HepG2 (cell line): ENCODE measurements at regions not wholly inside any gene's neighbourhood (a gene's known extent, or its start where the extent isn't known, plus 50 kb on each side); places are given as distances from the start of the nearest gene placed in this dataset.

ENCODE experiments used
- ATAC-seq: fragments of 200-7000 bp; cut with Tn5 transposase; 3 replicates; pipeline ENCODE4 v1.9.1; 2020; ENCODE audit warnings: mild to moderate bottlenecking, moderate library complexity
- BruUV-seq: library from RNA; stranded (reverse); fragments of 400-500 nt; replicated peaks from 2 replicates; lab custom pipeline; 2021; lab: Mats Ljungman, UMichigan
- CTCF ChIA-PET: fragments of 300-600 bp; formaldehyde crosslinking; extraction: SDS; loops from one replicate; lab custom pipeline; 2021; ENCODE audit warnings: low total read pairs, inconsistent platforms, low intra/inter-chr PET ratio; lab: Yijun Ruan, JAX
- POLR2A ChIA-PET: fragments of 350-600 bp; sonication (Branson Sonifier 250); formaldehyde crosslinking; loops from one replicate; lab custom pipeline; 2020; ENCODE audit warnings: antibody characterized with exemption, inconsistent platforms; lab: Yijun Ruan, JAX
- DNase-seq: peaks from one replicate; pipeline ENCODE4 v3.0.0-alpha.2; 2015; ENCODE audit warnings: low spot score
- FAIRE-seq: peaks from 3 replicates; lab custom pipeline; 2011; peaks lifted over from hg19 to GRCh38; lab: Jason Lieb, UNC
- H2AFZ ChIP-seq: one replicate; pipeline ENCODE4 v1.6.1; 2011; ENCODE audit warnings: low read length, inconsistent platforms
- H3K27ac ChIP-seq: fragments of 300-600 bp; 3 replicates; pipeline ENCODE4 v1.8.0; 2011; ENCODE audit warnings: mixed run types, mild to moderate bottlenecking, mixed read lengths, low read length, inconsistent platforms; ENCODE audit not compliant: insufficient read depth; ENCODE audit errors: extremely low read length
- H3K27me3 ChIP-seq, 2 experiments: fragments of 200-600 bp in 1 of 2; 2 replicates in 1 of 2; 3 replicates in 1 of 2; pipeline versions ENCODE4 v1.6.0 to v1.8.0; 2011; ENCODE audit warnings: low read length in 2 of 2, mild to moderate bottlenecking in 2 of 2, moderate library complexity in 2 of 2, inconsistent platforms in 1 of 2; ENCODE audit not compliant: insufficient read depth in 2 of 2, control insufficient read depth in 1 of 2
- H3K36me3 ChIP-seq, 2 experiments: fragments of 200-600 bp in 1 of 2; replicated peaks in 1 of 2; 2 replicates in 1 of 2; 3 replicates in 1 of 2; pipeline versions ENCODE4 v1.5.1 to v1.8.0; 2011; ENCODE audit warnings: low read length in 2 of 2, inconsistent platforms in 1 of 2; ENCODE audit not compliant: insufficient read depth in 2 of 2, control insufficient read depth in 1 of 2
- H3K4me1 ChIP-seq: 2 replicates; pipeline ENCODE4 v1.5.1; 2012; ENCODE audit warnings: low read length, inconsistent platforms; ENCODE audit not compliant: insufficient read depth
- H3K4me2 ChIP-seq: 2 replicates; pipeline ENCODE4 v1.6.0; 2011; ENCODE audit warnings: low read depth, low read length, inconsistent platforms
- H3K4me3 ChIP-seq, 3 experiments: fragments of 200-600 bp in 1 of 3; sonication (generic), shearing (Covaris generic) in 1 of 3; replicated peaks in 1 of 3; 2 replicates each; pipeline ENCODE4 v1.5.1; 2011 to 2016; ENCODE audit warnings: low read length in 3 of 3, inconsistent platforms in 2 of 3, low read depth in 2 of 3, mild to moderate bottlenecking in 2 of 3, control low read depth in 1 of 3, mixed read lengths in 1 of 3; ENCODE audit not compliant: insufficient read depth in 1 of 3
- H3K79me2 ChIP-seq: one replicate; pipeline ENCODE4 v1.6.1; 2011; ENCODE audit warnings: low read length, inconsistent platforms; ENCODE audit not compliant: insufficient read depth
- H3K9ac ChIP-seq: 2 replicates; pipeline ENCODE4 v1.6.0; 2011; ENCODE audit warnings: mild to moderate bottlenecking, low read depth, low read length, inconsistent platforms; ENCODE audit not compliant: insufficient read depth
- H3K9me3 ChIP-seq: 2 replicates; pipeline ENCODE4 v1.5.1; 2012; ENCODE audit warnings: mild to moderate bottlenecking, low read length
- H4K20me1 ChIP-seq: 2 replicates; pipeline ENCODE4 v1.6.0; 2011; ENCODE audit warnings: inconsistent platforms, mild to moderate bottlenecking, low read length, moderate library complexity; ENCODE audit not compliant: insufficient read depth
- ARID2 ChIP-seq: sonication (generic); formaldehyde crosslinking; IDR thresholded peaks from 2 replicates; pipeline ENCODE4 v1.8.1; 2022; ENCODE audit warnings: mild to moderate bottlenecking, missing genetic modification reagents, borderline replicate concordance
- CBFB ChIP-seq: sonication (generic); formaldehyde crosslinking; IDR thresholded peaks from 2 replicates; pipeline ENCODE4 v1.4.0; 2020; ENCODE audit warnings: missing genetic modification reagents
- CERS6 ChIP-seq: sonication (generic); formaldehyde crosslinking; IDR thresholded peaks from 2 replicates; pipeline ENCODE4 v1.5.0; 2020; ENCODE audit warnings: missing genetic modification reagents
- FOXO1 ChIP-seq: sonication (generic); formaldehyde crosslinking; IDR thresholded peaks from 2 replicates; pipeline ENCODE4 v1.4.0; 2020; ENCODE audit warnings: missing genetic modification reagents
- KDM5A ChIP-seq: fragments of 200-600 bp; sonication (generic); IDR thresholded peaks from 2 replicates; pipeline ENCODE4 v1.7.0; 2018; ENCODE audit warnings: antibody characterized with exemption, mild to moderate bottlenecking, low read length, borderline replicate concordance
- MATR3 ChIP-seq: sonication (generic); formaldehyde crosslinking; IDR thresholded peaks from 2 replicates; pipeline ENCODE4 v1.4.0; 2020; ENCODE audit warnings: missing genetic modification reagents
- MTF2 ChIP-seq: sonication (generic); formaldehyde crosslinking; IDR thresholded peaks from 2 replicates; pipeline ENCODE4 v1.5.0; 2020; ENCODE audit warnings: missing genetic modification reagents, borderline replicate concordance
- NFATC3 ChIP-seq: sonication (generic); formaldehyde crosslinking; IDR thresholded peaks from 2 replicates; pipeline ENCODE4 v1.5.1; 2020; ENCODE audit warnings: mild to moderate bottlenecking, missing genetic modification reagents
- TGIF2 ChIP-seq: IDR thresholded peaks from 2 replicates; pipeline ENCODE4 v1.6.1; 2016; ENCODE audit warnings: control low read depth, missing compliant biosample characterization
- U2AF2 ChIP-seq: fragments of 200-400 bp; formaldehyde crosslinking; IDR thresholded peaks from 2 replicates; pipeline ENCODE4 v1.6.1; 2017; ENCODE audit warnings: low read depth, mild to moderate bottlenecking, low read length
- ZBED4 ChIP-seq: sonication (generic); formaldehyde crosslinking; IDR thresholded peaks from 2 replicates; pipeline ENCODE4 v1.4.0; 2020; ENCODE audit warnings: missing genetic modification reagents, borderline replicate concordance
- ZEB1 ChIP-seq: IDR thresholded peaks from 2 replicates; pipeline ENCODE4 v1.6.1; 2012; ENCODE audit warnings: mild to moderate bottlenecking, low read depth, inconsistent platforms; ENCODE audit not compliant: insufficient replicate concordance
- ZNF142 ChIP-seq: sonication (generic); formaldehyde crosslinking; IDR thresholded peaks from 2 replicates; pipeline ENCODE4 v1.4.0; 2020; ENCODE audit warnings: missing genetic modification reagents
- ZNF337 ChIP-seq: sonication (generic); formaldehyde crosslinking; IDR thresholded peaks from 2 replicates; pipeline ENCODE4 v1.5.1; 2020; ENCODE audit warnings: missing genetic modification reagents, low read depth, mild to moderate bottlenecking, borderline replicate concordance
- ZZZ3 ChIP-seq: sonication (generic); formaldehyde crosslinking; IDR thresholded peaks from 2 replicates; pipeline ENCODE4 v1.4.0; 2020; ENCODE audit warnings: missing genetic modification reagents, mild to moderate bottlenecking, borderline replicate concordance
- WGBS: methylation state at CpG from one replicate; pipeline ENCODE4 v1.1.6; 2017; ENCODE audit warnings: low lambda C conversion rate; 5-methylcytosine and 5-hydroxymethylcytosine counted together
- in situ Hi-C: cut with HindIII; loops from 2 replicates; pipeline ENCODE4 v1.10.0; 2017; ENCODE audit warnings: low pct_unique_long_range_greater_than_20kb; ENCODE audit not compliant: extremely low pct_ligation_motif_present
- intact Hi-C: fragments of 100-400 bp; cut with micrococcal nuclease; formaldehyde crosslinking; loops from one replicate; pipeline ENCODE4 v1.10.0; 2022; ENCODE audit not compliant: unreplicated experiment

DNA sequence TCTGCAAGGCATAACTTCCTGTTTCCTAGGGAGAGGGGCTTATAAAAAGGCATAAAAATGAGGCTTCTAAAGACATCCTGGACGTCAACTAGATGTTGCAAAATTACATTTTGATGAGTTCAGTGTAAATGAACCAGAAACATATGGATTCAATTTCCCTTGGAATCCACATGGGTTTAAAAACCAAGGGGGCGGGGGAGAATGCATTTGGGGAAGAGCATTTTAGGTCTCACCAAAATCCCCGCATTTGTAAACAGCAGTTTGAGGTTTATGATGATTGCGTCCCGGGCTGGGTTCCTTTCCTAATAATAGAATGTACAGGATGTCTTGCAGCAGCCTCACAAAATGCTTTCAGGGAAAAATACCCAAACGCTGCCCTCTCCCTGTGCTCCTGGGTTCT lies 407.8 kb downstream of the ZNF536 start:
- Histone ChIP-seq H3K4me1 (no peaks in the 10 kb centered on the region), H4K20me1 (no peaks in the 10 kb centered on the region), H3K4me3 (no peak overlapping the region), H3K9me3 (peaks cover 29% of the 10 kb centered on the region), H3K36me3 (no peaks in the 10 kb centered on the region), H3K9ac (no peak overlapping the region), H3K4me2 (no peak overlapping the region), H3K79me2 (no peaks in the 10 kb centered on the region), H2AFZ (no peak overlapping the region), H3K27me3 (no peaks in the 10 kb centered on the region), H3K27ac (no peak overlapping the region)
- FAIRE-seq, result no peak
- in situ Hi-C loops (no loop called here), intact Hi-C loops (loop anchor here (10.0 kb wide), 1 partner anchor 1445 kb away; no protein-coding TSS in a partner anchor)
- TF ChIP-seq ZZZ3, result no peak
- TF ChIP-seq ZNF337 (CRISPR knock-in tag), result no peak
- no peak for TF ChIP-seq ARID2
- TF ChIP-seq FOXO1 (CRISPR knock-in tag), result no peak
- no peak for TF ChIP-seq CBFB (CRISPR knock-in tag)
- no peak for TF ChIP-seq MATR3 (CRISPR knock-in tag)
- TF ChIP-seq CERS6 (CRISPR knock-in tag), result no peak
- TF ChIP-seq ZEB1, result no peak
- TF ChIP-seq TGIF2 (CRISPR knock-in tag), result no peak
- TF ChIP-seq ZNF142 (CRISPR knock-in tag), result no peak
- no peak for TF ChIP-seq U2AF2
- TF ChIP-seq NFATC3 (CRISPR knock-in tag), result no peak
- no peak for TF ChIP-seq MTF2 (CRISPR knock-in tag)
- TF ChIP-seq KDM5A, result no peak
- TF ChIP-seq ZBED4 (CRISPR knock-in tag), result no peak
- no TSS peak for BruUV-seq
- ChIA-PET POLR2A (no interaction called here), CTCF (no interaction called here)
- DNase-seq, result no peak
- 15% methylated on average over 6 of the region's 6 CpGs for WGBS
- ATAC-seq, result no peak
